LoVo (cell line): ENCODE measurements at regions not wholly inside any gene's neighbourhood (a gene's known extent, or its start where the extent isn't known, plus 50 kb on each side); places are given as distances from the start of the nearest gene placed in this dataset.
"Not testable (repeated sequence)": the region's sequence is repeated elsewhere in the genome, so short reads cannot be mapped to it uniquely, and the experiment has no call there.

ENCODE experiments used
- DNase-seq: peaks from one replicate; pipeline ENCODE4 v3.0.0-alpha.2; 2016; ENCODE audit warnings: low spot score

- DNase-seq: no peak
Measured at GRCh38 chr3:144466114-144466513, 494.5 kb downstream of the DIPK2A start.

- no peak for DNase-seq
Measured at GRCh38 chr3:144466540-144466939, 494.9 kb downstream of the DIPK2A start.

GRCh38 chr3:144470666-144471065 lies 499.0 kb downstream of the DIPK2A start:
- no peak for DNase-seq

GRCh38 chr3:144477593-144477992 lies 506.0 kb downstream of the DIPK2A start:
- DNase-seq: no peak

GRCh38 chr3:144480416-144480919 lies 508.8 kb downstream of the DIPK2A start:
- DNase-seq: no peak

GRCh38 chr3:144482876-144483275 lies 511.3 kb downstream of the DIPK2A start:
- DNase-seq: no peak

- no peak for DNase-seq
Measured at GRCh38 chr3:144487011-144487410, 515.4 kb downstream of the DIPK2A start.

GRCh38 chr3:144488927-144489326 lies 517.3 kb downstream of the DIPK2A start:
- DNase-seq: no peak

- no peak for DNase-seq
Measured at GRCh38 chr3:144491333-144491732, 519.7 kb downstream of the DIPK2A start.

- not testable (repeated sequence) for DNase-seq
Measured at GRCh38 chr3:144494651-144495050, 523.0 kb downstream of the DIPK2A start.

- no peak for DNase-seq
Measured at GRCh38 chr3:144496141-144496835, 524.7 kb downstream of the DIPK2A start.

GRCh38 chr3:144497452-144497851 lies 525.8 kb downstream of the DIPK2A start:
- DNase-seq: no peak

- DNase-seq: no peak
Measured at GRCh38 chr3:144499001-144499930, 527.6 kb downstream of the DIPK2A start.

- DNase-seq: no peak
Measured at GRCh38 chr3:144501467-144501866, 529.8 kb downstream of the DIPK2A start.

GRCh38 chr3:144502402-144502801 lies 530.8 kb downstream of the DIPK2A start:
- no peak for DNase-seq

GRCh38 chr3:144506375-144506774 lies 534.8 kb downstream of the DIPK2A start:
- DNase-seq: not testable (repeated sequence)

- no peak for DNase-seq
Measured at GRCh38 chr3:144511346-144511745, 539.7 kb downstream of the DIPK2A start.

- DNase-seq: no peak
Measured at GRCh38 chr3:144516026-144516425, 544.4 kb downstream of the DIPK2A start.

GRCh38 chr3:144516589-144516988 lies 545.0 kb downstream of the DIPK2A start:
- no peak for DNase-seq

- DNase-seq: no peak
Measured at GRCh38 chr3:144521131-144521530, 549.5 kb downstream of the DIPK2A start.

- DNase-seq: no peak
Measured at GRCh38 chr3:144522456-144522855, 550.8 kb downstream of the DIPK2A start.

GRCh38 chr3:144523396-144523795 lies 551.8 kb downstream of the DIPK2A start:
- DNase-seq: no peak

- DNase-seq: no peak
Measured at GRCh38 chr3:144524531-144524930, 552.9 kb downstream of the DIPK2A start.
